GM19452 (cell line): ENCODE measurements at regions not wholly inside any gene's neighbourhood (a gene's known extent, or its start where the extent isn't known, plus 50 kb on each side); places are given as distances from the start of the nearest gene placed in this dataset.
A peak's percentile ranks its signal among the peaks of the same experiment; 100 is the strongest.

Experiments used
- ATAC-seq: cut with Tn5 transposase; IDR thresholded peaks from one replicate; pipeline ENCODE4 v1.9.1; 2021; ENCODE audit not compliant: unreplicated experiment

DNA sequence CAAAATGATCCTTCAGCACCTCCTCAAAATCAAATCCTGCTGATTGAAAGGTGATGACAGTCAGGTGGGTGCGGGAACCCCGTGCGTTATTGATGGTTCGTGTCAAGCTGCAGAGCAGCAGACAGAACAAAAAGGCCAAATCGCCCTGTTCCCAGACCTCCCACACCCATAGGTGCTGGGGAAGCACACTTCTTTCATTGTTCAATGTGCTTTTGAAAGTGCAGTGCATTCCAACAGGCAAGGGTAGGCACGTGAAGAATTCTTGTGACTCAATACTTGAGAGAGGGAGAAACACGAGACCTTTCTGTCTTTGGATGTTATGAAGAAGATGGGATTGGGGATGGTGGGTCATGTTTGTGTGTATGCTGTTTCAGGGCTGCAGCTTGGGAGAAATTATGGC lies 514.0 kb downstream of the MCTP2 start:
- no peak for ATAC-seq

DNA sequence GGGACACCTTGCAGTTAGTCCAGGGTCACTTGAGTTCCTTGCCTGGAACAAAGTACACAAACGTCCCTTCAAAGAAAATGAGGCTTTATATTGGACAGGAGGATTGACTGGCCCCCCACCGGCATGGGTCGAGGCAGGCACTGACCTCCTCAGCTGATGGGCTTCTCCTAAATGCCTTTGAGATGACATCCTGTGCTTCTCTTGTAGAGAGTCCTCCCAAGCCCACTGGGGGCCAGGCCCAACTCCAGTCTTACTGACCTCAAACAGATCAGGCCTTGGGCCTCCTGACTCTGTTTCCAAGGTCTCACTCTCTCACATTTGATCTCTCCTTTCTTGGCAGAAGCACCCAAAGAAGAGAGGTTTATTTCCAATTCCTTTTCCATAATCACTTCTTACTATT lies 516.1 kb downstream of the MCTP2 start:
- no peak for ATAC-seq

DNA sequence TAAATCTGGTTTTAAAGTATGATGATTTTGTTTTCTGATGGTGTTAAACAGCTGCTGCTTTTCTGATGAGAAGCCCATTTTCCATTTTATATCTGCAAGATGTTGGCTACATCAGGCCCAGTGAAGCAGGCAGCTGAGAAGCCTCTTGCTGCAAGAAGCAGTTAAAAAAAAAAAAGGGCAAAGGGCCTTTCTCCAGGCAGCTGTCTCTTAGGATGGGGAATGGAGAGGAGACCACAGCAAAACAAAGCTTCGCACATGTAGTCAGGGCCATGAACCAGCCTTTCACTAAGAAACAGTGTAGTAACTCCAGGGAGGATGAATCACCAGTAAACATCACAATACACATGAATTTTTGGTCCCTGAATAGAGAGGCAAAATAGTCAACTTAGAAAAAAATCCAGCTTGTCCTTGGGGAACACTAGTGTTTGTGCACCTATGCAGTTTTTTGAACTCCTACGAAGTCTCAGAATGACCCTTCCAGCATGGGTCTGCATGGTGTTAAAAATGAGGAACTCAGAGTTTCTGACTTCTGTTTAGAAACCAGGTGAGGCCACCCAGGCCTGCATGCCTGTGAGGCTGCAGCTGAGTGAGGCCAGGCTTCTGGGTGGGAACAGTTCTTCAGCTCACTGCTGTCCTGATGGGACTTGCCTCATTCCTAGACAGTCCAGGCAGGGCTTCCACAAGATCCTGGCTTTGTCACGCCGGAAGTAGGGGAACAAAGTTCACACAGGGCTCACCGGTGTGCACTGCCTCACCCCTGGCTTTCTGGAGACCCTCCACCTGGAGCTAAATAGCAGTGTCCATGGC lies 518.7 kb downstream of the MCTP2 start:
- peak; percentile 53 for ATAC-seq

DNA sequence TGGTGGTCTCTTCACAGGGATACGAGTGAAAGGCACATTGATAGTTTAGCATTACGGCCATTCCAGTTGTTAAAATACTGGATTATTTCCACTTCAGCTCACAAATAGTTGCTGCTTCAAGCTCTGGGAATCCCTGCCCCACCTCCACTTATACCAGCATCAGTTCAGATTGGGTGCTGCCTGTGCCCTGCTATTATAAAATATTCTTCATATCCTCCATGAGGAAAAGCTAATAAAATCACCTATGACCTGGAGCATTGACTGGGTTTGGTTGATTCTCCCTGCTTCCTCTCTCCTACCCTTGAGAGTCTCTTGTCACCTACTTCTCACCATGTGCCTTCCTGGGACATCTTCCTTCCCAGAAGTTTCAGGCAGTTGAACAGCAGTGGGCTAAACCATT lies 529.0 kb downstream of the MCTP2 start:
- no peak for ATAC-seq

DNA sequence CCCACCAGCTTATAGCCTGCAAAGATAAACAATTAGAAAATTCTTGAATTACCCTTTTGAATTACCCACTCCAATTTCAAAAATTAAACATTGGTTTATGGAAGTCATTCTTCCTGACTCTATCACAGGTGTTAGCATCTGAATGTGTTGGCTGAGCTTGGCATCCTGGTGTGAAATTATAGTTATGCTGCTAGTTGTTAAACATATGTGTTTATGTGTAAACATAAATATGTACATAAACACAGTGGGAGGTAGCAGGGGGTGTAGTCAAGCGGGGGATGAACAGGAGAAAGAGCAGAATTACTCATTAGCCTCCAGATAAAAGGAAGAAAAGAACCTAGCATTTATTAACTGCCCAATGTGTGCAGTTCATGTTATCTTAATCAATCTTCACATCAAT lies 530.2 kb downstream of the MCTP2 start:
- ATAC-seq = no peak

DNA sequence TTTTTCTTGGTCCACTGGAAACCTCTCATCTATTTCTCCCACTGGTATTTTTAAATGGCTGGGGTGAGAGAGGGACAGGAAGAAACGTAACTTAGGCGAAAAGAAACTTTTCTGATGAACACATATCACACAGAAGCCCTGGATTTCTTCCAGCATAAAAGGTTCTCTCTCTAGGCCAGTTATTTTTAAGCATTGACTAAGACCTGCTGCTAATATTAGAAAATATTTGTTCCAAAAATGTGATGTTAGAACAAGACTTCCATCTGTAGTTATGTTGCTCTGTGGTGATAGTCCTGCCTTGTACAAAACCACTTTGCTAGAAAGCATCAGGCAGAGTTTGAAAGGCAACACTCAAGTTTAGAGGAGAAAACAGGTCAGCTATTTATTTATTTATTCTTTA lies 537.7 kb downstream of the MCTP2 start:
- no peak for ATAC-seq

DNA sequence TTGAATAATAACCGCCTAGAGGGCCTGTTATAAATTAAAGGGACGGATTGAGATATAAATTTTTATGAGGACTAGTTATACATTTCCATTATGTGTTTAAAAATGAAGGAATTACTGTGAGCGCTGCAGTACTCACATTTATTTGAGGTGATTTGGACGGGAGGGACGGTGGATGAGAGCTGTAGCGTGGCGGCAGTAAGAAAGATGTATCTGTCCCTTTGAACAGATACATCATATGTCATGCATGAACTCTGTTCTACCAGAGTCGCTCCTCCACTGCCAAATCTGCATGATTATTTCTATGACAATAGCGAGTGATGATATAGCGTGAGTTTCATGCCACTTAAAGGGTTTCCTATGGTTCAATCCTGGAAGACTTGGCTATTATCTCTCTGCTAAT lies 538.8 kb downstream of the MCTP2 start:
- no peak for ATAC-seq

DNA sequence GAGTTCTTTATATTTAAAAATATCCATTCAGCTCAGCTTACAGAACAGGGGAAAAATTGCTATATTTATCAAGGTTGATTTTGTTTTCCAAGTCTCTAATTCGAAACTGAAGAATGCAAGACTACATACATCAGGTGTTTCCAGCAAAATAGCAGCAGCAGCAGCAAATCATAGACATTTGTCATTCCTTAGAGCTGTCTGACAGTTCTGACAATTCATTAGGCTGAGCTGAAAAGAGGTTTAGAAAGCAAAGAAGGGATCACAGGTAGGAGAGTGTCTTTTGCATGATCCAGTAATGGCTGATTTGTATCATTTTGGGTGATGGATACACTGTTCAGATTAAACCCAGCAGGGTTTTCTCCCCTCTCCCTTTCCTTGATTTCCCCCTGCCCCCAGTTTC lies 545.7 kb downstream of the MCTP2 start:
- ATAC-seq = no peak

DNA sequence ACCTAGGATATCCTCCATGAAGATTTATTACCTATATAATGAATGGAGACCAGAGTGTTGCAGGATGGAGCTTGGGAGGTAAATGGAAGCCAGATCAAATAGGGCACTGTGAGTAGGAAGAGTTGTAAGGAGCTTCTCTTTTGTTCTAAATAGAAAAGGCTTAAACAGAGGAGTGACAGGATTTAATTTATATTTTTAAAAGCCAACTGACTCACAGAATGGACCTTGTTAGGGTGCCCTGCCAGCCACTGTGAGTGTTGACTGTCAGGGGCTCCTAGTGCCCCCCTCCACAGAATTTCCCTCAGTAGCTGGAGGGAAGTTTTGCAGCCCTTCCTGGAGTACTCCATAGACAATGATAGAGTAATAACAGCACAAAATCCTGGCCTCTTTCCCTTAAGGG lies 547.5 kb downstream of the MCTP2 start:
- no peak for ATAC-seq

DNA sequence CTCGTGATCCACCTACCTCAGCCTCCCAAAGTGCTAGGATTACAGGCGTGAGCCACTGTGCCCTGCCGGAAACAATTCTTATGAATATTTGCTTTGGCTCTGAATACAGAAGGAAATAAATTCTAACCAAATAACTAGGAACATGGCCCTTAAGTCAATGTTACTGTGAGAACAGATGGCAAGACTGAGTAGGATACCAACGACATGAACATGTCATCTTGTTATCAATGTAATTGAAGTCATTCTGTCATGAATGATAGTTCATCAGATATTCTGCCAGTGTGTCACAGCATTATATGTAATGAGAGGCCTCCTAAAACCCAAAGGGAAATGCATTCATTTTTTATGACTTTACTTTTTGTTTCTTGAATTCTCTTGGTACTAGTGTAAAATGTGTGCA lies 548.8 kb downstream of the MCTP2 start:
- ATAC-seq = no peak

DNA sequence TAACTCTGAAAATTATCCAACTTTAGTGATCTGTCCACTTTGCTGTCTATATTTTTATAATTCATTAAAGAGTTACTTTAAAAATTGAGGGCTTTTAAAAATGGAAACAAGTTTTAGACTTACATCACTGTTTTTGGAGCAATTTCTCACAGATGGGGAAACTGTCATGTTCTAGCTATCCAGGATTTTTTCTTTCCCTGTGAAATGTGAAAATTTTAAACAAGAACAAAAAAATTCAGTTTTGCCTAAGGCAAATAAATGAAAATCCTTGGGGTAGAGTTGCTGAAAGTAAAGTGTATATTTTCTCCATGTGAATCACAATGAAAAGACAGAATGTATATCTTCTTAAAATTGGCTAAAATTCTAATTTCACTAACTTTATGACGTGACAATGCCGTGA lies 553.7 kb downstream of the MCTP2 start:
- ATAC-seq = no peak

DNA sequence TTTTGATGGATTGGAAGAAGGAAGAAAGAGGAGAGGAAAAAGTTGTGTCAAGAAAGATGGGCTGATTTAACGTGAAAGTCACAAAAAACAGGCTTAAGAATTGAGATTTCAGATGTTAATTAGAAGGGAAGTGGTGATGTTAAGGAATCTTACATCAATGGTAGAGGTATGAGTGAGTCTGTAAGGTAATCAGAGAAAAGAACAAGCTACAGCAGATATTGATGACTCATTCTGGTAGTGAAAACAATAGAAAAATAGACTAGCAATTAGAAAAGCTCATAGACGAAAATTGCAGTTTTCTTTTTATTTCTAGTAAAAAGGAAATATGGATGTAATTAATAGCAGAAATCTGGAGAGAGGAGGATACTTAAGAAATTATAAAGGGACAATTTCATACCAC lies 559.6 kb downstream of the MCTP2 start:
- no peak for ATAC-seq

DNA sequence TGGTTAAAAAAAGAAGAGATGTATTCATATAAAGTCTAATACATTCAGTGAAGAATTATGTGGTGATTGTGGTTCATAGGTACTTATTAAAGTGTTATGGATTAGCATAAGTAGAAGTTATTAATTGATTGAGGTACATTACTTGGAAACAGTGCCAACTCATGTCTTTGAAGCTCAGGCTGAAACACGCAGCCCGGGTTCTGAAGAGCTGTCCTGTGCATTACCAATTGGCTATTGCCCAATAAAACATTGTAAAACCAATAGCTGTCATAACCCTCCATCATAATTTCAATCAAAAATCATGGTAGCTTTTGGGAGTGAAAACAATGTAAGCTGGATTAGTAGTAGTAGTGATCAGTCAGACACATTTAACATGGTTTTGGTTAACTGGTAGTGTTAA lies 560.1 kb downstream of the MCTP2 start:
- ATAC-seq = no peak

DNA sequence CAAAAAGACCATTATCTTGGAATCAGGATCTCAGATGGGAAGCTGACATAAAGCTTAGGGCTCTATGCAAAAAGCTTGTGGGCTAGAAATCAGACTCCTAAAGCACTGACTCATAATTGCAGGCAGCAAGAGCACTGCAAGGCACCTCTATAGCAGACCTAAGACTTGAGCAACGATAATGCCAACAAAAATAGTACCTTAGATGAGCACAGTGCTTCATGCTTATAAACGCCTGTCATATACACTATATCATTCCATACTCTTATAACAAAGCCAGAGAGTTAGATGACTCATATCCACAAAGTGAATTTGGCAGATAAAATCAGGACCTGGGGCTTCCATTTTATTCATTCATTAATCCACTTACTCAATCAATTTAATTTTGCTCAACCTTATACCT lies 560.8 kb downstream of the MCTP2 start:
- no peak for ATAC-seq

DNA sequence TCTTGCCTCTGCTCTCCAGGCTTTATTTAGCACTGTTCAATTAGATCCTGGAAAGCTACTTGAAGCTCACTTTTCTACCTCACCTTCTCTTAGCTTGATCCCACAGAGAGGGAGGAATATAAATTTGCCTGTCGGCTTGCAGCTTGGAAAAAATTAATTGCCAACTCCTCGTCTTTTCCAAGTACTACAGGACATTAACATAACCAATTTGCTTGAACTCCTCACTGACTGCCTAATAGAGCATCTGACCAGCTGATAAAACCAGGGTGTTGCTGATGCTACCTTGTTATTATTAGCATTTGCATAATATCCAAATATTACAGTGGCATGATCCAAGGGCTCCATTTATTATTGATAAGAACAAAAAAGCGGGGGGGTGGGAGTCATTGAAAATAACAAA lies 561.8 kb downstream of the MCTP2 start:
- no peak for ATAC-seq

DNA sequence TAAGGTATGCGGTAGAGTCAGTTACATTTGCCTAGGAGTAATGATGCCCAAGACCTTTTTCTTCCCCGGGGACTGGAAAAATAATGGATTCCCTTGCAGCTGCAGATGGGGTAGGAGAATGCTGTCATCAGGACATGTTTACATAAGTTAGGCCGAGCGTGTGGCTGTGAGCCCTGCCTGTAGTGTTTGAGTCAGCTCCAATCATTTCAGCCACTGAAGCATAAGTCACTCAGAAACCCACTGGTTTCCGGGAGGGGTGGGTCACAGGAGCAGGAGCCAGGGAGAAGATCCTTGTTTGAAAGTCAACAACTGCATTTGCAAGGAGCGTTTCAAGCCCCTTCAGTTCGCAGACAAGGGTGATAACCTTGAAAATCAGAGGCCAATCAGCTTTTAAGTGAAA lies 562.3 kb downstream of the MCTP2 start:
- no peak for ATAC-seq

DNA sequence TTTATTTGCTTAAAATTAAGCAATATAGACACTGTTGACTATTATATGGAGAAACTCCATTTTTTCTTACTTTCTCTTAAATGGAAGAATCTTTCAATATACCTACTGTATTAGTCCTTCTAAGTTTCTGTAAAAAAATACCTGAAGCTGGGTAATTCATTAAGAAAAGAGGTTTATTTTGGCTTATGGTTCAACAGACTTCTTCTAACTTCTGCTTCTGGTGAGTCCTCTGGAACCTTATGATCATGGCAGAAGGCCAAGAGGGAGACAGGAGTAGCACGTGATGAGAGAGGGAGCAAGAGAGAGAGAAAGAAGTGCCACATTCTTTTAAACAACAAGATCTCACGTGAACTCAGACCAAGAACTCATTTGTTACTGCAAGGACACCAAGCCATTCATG lies 573.3 kb downstream of the MCTP2 start:
- no peak for ATAC-seq

DNA sequence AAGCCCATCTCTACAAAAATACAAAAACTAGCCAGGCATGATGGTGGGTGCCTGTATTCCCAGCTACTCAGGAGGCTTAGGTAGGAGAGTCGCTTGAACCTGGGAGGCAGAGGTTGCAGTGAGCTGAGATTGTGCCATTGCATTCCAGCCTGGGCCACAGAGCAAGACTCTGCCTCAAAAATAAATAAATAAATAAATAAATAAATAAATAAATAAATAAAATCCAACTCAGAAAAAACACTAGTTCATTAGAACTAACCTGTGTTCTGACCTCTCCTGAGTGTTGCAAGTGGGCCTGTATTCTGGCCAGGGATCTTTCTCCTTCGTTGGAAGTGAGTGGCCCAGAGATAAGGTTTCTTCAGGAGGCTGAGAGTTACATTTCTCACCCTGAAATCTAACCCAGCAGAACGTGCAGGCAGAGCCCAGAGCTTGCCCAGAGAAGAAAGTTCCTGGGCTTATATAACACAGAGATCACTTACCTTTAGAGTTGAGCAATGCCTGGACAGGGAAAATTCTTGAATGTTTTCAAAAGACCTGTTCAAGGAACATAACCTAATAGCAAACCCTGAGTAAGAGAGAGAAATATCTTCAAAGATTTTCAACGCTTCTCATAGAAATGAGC lies 583.9 kb downstream of the MCTP2 start:
- no peak for ATAC-seq

DNA sequence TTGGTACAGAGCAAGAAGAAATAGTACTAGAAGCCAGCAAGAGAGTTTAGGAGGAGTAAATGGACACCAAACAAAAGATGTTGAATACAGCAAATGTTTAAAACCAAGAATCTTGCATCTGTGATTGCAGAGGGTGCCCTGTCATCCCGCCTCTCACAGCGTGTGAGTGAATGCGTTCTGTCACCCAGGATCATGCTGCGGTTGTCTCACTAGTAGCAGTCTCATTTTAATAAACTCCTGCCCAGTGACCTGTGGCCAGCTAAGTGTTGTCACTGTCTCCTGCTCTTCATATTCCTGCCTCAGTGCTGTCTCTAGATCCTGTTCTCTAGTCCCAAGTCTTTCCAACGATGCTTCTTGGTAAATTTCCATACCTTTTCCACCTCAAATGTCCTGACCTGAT lies 584.6 kb downstream of the MCTP2 start:
- no peak for ATAC-seq

DNA sequence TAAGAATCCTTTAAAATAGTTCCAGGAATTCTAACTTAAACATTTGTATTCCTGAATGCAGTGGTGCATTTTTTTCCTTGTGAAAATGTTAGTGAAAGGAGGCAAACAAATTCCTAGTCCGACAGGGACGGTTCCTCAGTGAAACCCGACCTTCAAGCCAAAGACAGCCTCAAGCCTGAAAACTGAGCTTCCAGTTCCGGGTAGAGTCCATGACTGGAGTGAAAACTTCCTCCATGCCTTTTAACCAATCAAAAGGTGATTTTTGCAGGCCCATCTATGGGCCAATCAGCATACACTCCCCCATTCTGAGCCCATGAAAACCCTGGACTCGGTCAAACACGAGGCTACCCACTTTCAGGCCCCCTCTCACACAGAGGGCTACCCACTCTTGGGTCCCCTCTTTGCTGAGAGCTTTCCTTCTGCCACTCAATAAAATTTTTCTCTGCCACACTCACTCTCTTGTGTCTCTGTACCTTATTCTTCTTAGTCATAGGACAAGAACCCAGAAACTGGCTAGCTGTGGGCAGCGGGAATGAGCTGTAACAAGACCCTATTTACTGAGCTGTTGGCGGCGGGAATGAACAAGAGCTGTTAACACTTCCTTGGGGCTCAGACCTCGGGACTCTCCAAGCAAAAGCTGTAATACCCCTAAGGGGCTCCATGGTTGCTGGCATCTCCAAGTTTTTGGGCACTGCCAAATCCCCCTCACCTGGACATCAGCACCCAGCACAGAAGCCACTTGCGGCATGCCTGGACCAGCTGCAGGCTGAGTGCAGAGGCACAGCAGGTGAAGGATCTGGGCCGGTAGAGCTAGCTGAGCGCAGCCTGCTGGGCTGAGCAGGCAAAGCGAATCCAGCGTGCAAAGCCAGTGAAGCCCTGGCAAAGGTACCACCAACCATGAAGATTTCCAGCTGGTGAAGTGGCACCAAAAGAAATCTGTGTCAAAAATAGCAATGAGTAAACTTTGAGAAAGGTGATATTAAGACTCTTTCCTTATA lies 598.8 kb downstream of the MCTP2 start:
- ATAC-seq = no peak

DNA sequence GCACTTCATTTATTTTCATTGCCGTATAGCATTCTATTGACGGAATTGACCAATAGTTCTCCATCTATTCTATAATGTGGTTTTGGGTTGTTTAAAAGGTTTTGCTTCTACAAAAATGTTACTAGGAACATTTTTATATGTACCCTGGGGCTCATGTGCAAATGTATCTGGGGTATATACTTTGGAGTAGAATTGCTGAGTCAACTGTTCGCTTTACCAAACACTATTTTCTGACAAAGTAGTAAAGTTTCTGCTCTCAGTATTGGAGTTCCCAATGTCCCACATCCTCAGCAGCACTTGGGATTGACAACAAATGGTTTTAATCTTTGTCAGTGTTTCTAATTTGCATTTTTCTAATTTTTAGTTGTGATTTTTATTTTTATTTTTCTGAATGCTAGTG lies 602.6 kb downstream of the MCTP2 start:
- no peak for ATAC-seq

DNA sequence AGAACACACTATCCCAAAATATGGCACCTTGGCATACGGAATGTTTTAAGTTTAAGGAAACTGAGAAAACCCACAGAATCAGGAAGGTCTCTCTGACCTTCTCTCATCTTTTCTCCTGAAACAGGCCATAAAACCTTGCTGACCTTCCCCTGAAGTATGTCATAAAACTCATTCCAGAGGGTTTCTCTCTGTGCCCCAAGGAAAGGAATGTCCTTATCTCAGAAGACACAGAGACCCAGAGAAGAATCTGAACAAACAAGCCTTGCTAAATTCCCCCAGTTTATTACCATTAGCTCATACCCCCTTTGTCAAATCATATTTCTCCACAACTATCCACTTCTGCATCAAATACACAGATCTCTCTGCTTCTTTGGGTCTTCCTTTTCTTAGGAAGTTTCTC lies 603.1 kb downstream of the MCTP2 start:
- ATAC-seq = no peak
